ENCODE measurements at regions not wholly inside any gene's neighbourhood (a gene's known extent, or its start where the extent isn't known, plus 50 kb on each side); places are given as distances from the start of the nearest gene placed in this dataset.
"Not testable (repeated sequence)": the region's sequence is repeated elsewhere in the genome, so short reads cannot be mapped to it uniquely, and the experiment has no call there.

- Histone ChIP-seq H3K9me2 (ENCODE audit: low read depth, low read length) (no peaks in the 10 kb centered on the region), H3K27ac (ENCODE audit: low read depth, low read length, poor library complexity, severe bottlenecking) (no peak overlapping the region), H3K9me3 (ENCODE audit: low read length) (no peaks in the 10 kb centered on the region), H3K36me3 (ENCODE audit: insufficient read depth, low read length) (no peaks in the 10 kb centered on the region), H3K27me3 (ENCODE audit: insufficient read depth, low read length) (no peaks in the 10 kb centered on the region), H3F3A (ENCODE audit: insufficient read depth, low read length) (no peaks in the 10 kb centered on the region), H3K9ac (ENCODE audit: low read length) (no peak overlapping the region), H3K4me1 (ENCODE audit: insufficient read depth, low read length, severe bottlenecking) (no peaks in the 10 kb centered on the region), H3K79me2 (ENCODE audit: insufficient read depth, low read length) (no peaks in the 10 kb centered on the region), H2AFZ (ENCODE audit: low read length) (no peak overlapping the region), H3K4me3 (ENCODE audit: low read depth, low read length, poor library complexity, severe bottlenecking) (no peak overlapping the region), H3K4me2 (ENCODE audit: low read length) (no peak overlapping the region), H4K20me1 (ENCODE audit: insufficient read depth, low read length) (no peaks in the 10 kb centered on the region)
- TF ChIP-seq CTCF (IDR thresholded peaks at IDR 0.05; ENCODE audit: low read length) (no peak), EZH2 (IDR thresholded peaks at IDR 0.05; ENCODE audit: borderline replicate concordance, low read length) (no peak)
Measured at GRCh38 chr1:199836430-199836829, 191.1 kb upstream of the NR5A2 start.

DNA sequence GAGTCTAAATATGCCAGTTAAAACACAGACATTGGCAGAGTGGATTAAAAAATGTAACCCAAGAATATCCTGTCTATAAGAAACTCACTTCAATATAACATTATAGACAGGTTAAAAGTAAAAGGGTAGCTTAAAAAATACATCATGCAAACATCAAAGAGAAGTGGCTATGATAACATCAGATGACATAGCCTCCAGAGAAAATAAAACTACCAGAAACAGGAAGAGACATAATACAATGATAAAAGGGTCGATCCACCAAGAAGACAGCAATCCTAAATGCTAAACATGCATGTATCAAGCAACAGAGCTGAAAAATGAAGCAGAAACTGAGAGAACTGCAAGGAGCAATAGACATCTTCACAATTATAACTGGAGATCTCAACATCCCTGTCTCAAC is 190.2 kb upstream of the NR5A2 start:
- no peaks in the 10 kb centered on the region for H3F3A ChIP-seq (ENCODE audit: insufficient read depth, low read length)
- no peaks in the 10 kb centered on the region for H3K36me3 ChIP-seq (ENCODE audit: insufficient read depth, low read length)
- H3K9ac ChIP-seq (ENCODE audit: low read length): no peak overlapping the region
- no peak for TF ChIP-seq CTCF (IDR thresholded peaks at IDR 0.05; ENCODE audit: low read length)
- no peak overlapping the region for H3K4me2 ChIP-seq (ENCODE audit: low read length)
- no peaks in the 10 kb centered on the region for H3K27me3 ChIP-seq (ENCODE audit: insufficient read depth, low read length)
- no peaks in the 10 kb centered on the region for H3K9me3 ChIP-seq (ENCODE audit: low read length)
- H2AFZ ChIP-seq (ENCODE audit: low read length): no peak overlapping the region
- H3K9me2 ChIP-seq (ENCODE audit: low read depth, low read length): no peaks in the 10 kb centered on the region
- no peaks in the 10 kb centered on the region for H3K4me1 ChIP-seq (ENCODE audit: insufficient read depth, low read length, severe bottlenecking)
- no peak overlapping the region for H3K4me3 ChIP-seq (ENCODE audit: low read depth, low read length, poor library complexity, severe bottlenecking)
- H3K79me2 ChIP-seq (ENCODE audit: insufficient read depth, low read length): no peaks in the 10 kb centered on the region
- no peak overlapping the region for H3K27ac ChIP-seq (ENCODE audit: low read depth, low read length, poor library complexity, severe bottlenecking)
- no peaks in the 10 kb centered on the region for H4K20me1 ChIP-seq (ENCODE audit: insufficient read depth, low read length)

DNA sequence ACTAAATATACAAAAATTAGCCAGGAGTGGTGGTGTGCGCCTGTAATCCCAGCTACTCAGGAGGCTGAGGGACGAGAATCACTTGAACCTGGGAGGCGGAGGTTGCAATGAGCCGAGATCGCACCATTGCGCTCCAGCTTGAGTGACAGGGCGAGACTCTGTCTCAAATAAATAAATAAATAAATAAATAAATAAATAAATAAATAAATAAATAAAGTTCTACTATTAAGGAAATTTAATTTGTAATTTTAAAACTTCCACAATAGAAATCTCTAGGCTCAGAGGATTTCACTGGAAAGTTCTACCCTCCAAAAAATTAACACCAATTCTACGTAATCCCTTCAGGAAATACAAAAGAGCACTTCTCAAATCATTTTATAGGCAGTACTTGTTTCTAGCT is 187.9 kb upstream of the NR5A2 start:
- H3K27me3 ChIP-seq (ENCODE audit: insufficient read depth, low read length); H3K9me3 ChIP-seq (ENCODE audit: low read length); H3K36me3 ChIP-seq (ENCODE audit: insufficient read depth, low read length); H3K4me3 ChIP-seq (ENCODE audit: low read depth, low read length, poor library complexity, severe bottlenecking); H4K20me1 ChIP-seq (ENCODE audit: insufficient read depth, low read length); H3K79me2 ChIP-seq (ENCODE audit: insufficient read depth, low read length); H3K27ac ChIP-seq (ENCODE audit: low read depth, low read length, poor library complexity, severe bottlenecking); H3F3A ChIP-seq (ENCODE audit: insufficient read depth, low read length); H3K4me2 ChIP-seq (ENCODE audit: low read length); H3K9me2 ChIP-seq (ENCODE audit: low read depth, low read length); H3K9ac ChIP-seq (ENCODE audit: low read length); H3K4me1 ChIP-seq (ENCODE audit: insufficient read depth, low read length, severe bottlenecking); H2AFZ ChIP-seq (ENCODE audit: low read length): not testable (repeated sequence)

DNA sequence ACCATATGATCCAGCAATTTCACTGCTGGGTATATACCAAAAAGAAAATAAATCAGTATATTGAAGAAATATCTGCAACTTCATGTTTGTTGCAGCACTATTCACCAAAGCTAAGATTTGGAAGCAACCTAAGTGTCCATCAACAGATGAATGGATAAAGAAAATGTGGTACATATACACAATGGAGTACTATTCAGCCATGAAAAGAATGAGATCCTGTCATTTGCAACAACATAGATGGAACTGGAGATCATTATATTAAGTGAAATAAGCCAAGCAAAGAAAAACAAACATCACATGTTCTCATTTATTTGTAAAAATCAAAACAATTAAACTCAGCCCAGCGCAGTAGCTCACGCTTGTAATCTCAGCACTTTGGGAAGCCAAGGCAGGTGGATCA is 184.4 kb upstream of the NR5A2 start:
- not testable (repeated sequence) for H3K9me3 ChIP-seq (ENCODE audit: low read length); H3K79me2 ChIP-seq (ENCODE audit: insufficient read depth, low read length); H2AFZ ChIP-seq (ENCODE audit: low read length); H3K9ac ChIP-seq (ENCODE audit: low read length); H3F3A ChIP-seq (ENCODE audit: insufficient read depth, low read length); H3K27me3 ChIP-seq (ENCODE audit: insufficient read depth, low read length); H3K9me2 ChIP-seq (ENCODE audit: low read depth, low read length); H3K27ac ChIP-seq (ENCODE audit: low read depth, low read length, poor library complexity, severe bottlenecking); H3K4me2 ChIP-seq (ENCODE audit: low read length); H3K4me3 ChIP-seq (ENCODE audit: low read depth, low read length, poor library complexity, severe bottlenecking); H4K20me1 ChIP-seq (ENCODE audit: insufficient read depth, low read length); H3K36me3 ChIP-seq (ENCODE audit: insufficient read depth, low read length); H3K4me1 ChIP-seq (ENCODE audit: insufficient read depth, low read length, severe bottlenecking)

Data from OCI-LY1 (cell line).